Upper lobe of left lung (tissue), 6 donors: ENCODE measurements at regions not wholly inside any gene's neighbourhood (a gene's known extent, or its start where the extent isn't known, plus 50 kb on each side); places are given as distances from the start of the nearest gene placed in this dataset.

ENCODE experiments used
- ATAC-seq, 2 donors: fragments of 200-7000 bp; cut with Tn5 transposase; one replicate each; pipeline ENCODE4 v1.9.1; 2022; ENCODE audit warnings: mild to moderate bottlenecking in 2 of 2, moderate library complexity in 2 of 2; ENCODE audit not compliant: low FRiP score in 2 of 2
- DNase-seq, 2 donors: peaks; one replicate each; pipeline ENCODE4 v3.0.0-alpha.2; 2019 to 2020
- H3K27ac ChIP-seq, 4 donors: fragments of 200-600 bp; sonication (generic); one replicate each; pipeline ENCODE4 v1.5.1; 2016 to 2019
- H3K27me3 ChIP-seq, 4 donors: fragments of 200-600 bp; sonication (generic); one replicate each; pipeline ENCODE4 v1.5.1; 2017 to 2019
- H3K36me3 ChIP-seq, 4 donors: fragments of 200-600 bp; sonication (generic); one replicate each; pipeline ENCODE4 v1.5.1; 2016 to 2019
- H3K4me1 ChIP-seq, 4 donors: fragments of 200-600 bp; sonication (generic); one replicate each; pipeline ENCODE4 v1.5.1; 2018 to 2019
- H3K4me3 ChIP-seq, 4 donors: fragments of 200-600 bp; sonication (generic); one replicate each; pipeline ENCODE4 v1.5.1; 2017 to 2019; ENCODE audit warnings: mild to moderate bottlenecking in 2 of 4, moderate library complexity in 1 of 4
- H3K9me3 ChIP-seq, 4 donors: fragments of 200-600 bp; sonication (generic); one replicate each; pipeline ENCODE4 v1.5.1; 2018 to 2019
- EP300 ChIP-seq, 4 donors: sonication (generic); formaldehyde crosslinking; IDR thresholded peaks; one replicate each; pipeline ENCODE4 v1.5.1; 2017; ENCODE audit warnings: antibody characterized with exemption in 4 of 4, control low read depth in 2 of 4
- POLR2A ChIP-seq, 4 donors: fragments of 450-650 bp; IDR thresholded peaks; one replicate each; pipeline ENCODE4 v1.5.1; 2016 to 2017; ENCODE audit warnings: antibody characterized with exemption in 4 of 4, mild to moderate bottlenecking in 2 of 4
- POLR2AphosphoS5 ChIP-seq, 2 donors: sonication (generic); formaldehyde crosslinking; IDR thresholded peaks; one replicate each; pipeline ENCODE4 v1.5.1; 2017; ENCODE audit warnings: antibody characterized with exemption in 2 of 2
- WGBS, 2 donors: methylation state at CpG; one replicate each; pipeline ENCODE4 v1.1.5; 2017 to 2018; 5-methylcytosine and 5-hydroxymethylcytosine counted together
- TF ChIP-seq, protein P1 (sequence below), 6 experiments: fragments of 450-650 bp in 4 of 6; fragments of 200-600 bp in 2 of 6; sonication (generic) in 2 of 6; IDR thresholded peaks; one replicate each; pipeline ENCODE4 v1.5.1; 2016 to 2019; ENCODE audit warnings: antibody characterized with exemption in 6 of 6
- donor health status: DM: no; HTN: no; CAD: no; lungs with moderate emphysema.
- donor health status: DM: no; HTN: yes; CAD: no; lungs with severe emphysema.

DNA sequence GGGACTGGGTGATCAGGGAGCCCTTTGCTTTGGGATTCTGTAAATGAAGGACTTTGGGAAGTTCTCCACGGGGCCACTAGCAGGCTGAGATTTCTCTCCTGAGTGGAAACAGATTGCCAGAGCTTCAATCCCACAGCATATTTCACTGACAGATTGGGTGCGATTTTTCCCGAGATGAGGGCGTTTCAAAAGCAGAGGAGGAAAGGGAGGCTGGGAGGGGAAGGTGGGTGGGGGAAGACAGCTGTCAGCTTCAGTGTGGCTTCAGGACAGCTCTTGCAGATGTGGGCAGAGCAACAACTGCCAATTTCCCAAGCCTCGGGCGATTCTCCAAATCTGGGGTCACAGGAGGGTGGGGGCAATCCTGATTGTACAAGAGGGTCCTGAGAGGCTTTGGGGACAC, 258.5 kb upstream of the ADRA1B start:
- Histone ChIP-seq H3K4me1 (no peaks in the 10 kb centered on the region), H3K27me3 (no peaks in the 10 kb centered on the region), H3K27ac (no peak overlapping the region), H3K9me3 (no peaks in the 10 kb centered on the region), H3K4me3 (no peak overlapping the region), H3K36me3 (no peaks in the 10 kb centered on the region)
- ATAC-seq, result no peak
- WGBS, 2 donors, result 46 to 72% methylated on average over 6 of the region's 6 CpGs
- TF ChIP-seq, protein P1, sequence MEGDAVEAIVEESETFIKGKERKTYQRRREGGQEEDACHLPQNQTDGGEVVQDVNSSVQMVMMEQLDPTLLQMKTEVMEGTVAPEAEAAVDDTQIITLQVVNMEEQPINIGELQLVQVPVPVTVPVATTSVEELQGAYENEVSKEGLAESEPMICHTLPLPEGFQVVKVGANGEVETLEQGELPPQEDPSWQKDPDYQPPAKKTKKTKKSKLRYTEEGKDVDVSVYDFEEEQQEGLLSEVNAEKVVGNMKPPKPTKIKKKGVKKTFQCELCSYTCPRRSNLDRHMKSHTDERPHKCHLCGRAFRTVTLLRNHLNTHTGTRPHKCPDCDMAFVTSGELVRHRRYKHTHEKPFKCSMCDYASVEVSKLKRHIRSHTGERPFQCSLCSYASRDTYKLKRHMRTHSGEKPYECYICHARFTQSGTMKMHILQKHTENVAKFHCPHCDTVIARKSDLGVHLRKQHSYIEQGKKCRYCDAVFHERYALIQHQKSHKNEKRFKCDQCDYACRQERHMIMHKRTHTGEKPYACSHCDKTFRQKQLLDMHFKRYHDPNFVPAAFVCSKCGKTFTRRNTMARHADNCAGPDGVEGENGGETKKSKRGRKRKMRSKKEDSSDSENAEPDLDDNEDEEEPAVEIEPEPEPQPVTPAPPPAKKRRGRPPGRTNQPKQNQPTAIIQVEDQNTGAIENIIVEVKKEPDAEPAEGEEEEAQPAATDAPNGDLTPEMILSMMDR (IDR thresholded peaks at IDR 0.05), result no peak
- TF ChIP-seq EP300 (IDR thresholded peaks at IDR 0.05) (no peak), POLR2A (IDR thresholded peaks at IDR 0.05) (no peak), POLR2AphosphoS5 (IDR thresholded peaks at IDR 0.05) (no peak)
- DNase-seq, result no peak

GRCh38 chr5:159658266-159658925, 257.9 kb upstream of the ADRA1B start:
- Histone ChIP-seq H3K36me3 (no peaks in the 10 kb centered on the region), H3K9me3 (no peaks in the 10 kb centered on the region), H3K27me3 (no peaks in the 10 kb centered on the region), H3K4me1 (no peaks in the 10 kb centered on the region), H3K4me3 (no peak overlapping the region), H3K27ac (no peak overlapping the region)
- DNase-seq, result no peak
- ATAC-seq, result no peak
- TF ChIP-seq POLR2A (IDR thresholded peaks at IDR 0.05), result no peak
- TF ChIP-seq POLR2AphosphoS5 (IDR thresholded peaks at IDR 0.05), result no peak
- TF ChIP-seq, protein P1 (IDR thresholded peaks at IDR 0.05), result no peak
- TF ChIP-seq EP300 (IDR thresholded peaks at IDR 0.05), result no peak
- WGBS, 2 donors, result 86 to 89% methylated on average over 10 of the region's 10 CpGs

- no peak for ATAC-seq
- no peaks in the 10 kb centered on the region for H3K9me3 ChIP-seq
- no peaks in the 10 kb centered on the region for H3K27me3 ChIP-seq
- H3K36me3 ChIP-seq, result no peaks in the 10 kb centered on the region
- DNase-seq, result no peak
- H3K27ac ChIP-seq, result no peak overlapping the region
- 76 to 84% methylated on average over 2 of the region's 2 CpGs for WGBS, 2 donors
- no peaks in the 10 kb centered on the region for H3K4me1 ChIP-seq
- no peak overlapping the region for H3K4me3 ChIP-seq
- TF ChIP-seq POLR2A (IDR thresholded peaks at IDR 0.05) (no peak), EP300 (IDR thresholded peaks at IDR 0.05) (no peak)
- TF ChIP-seq, protein P1 (IDR thresholded peaks at IDR 0.05), result no peak
These were observed 255.9 kb upstream of the ADRA1B start for GRCh38 chr5:159660401-159660800.

GRCh38 chr5:159663986-159664385, 252.3 kb upstream of the ADRA1B start:
- ATAC-seq, result no peak
- Histone ChIP-seq H3K27me3 (no peaks in the 10 kb centered on the region), H3K36me3 (no peaks in the 10 kb centered on the region), H3K4me3 (no peak overlapping the region), H3K9me3 (no peaks in the 10 kb centered on the region), H3K27ac (no peak overlapping the region), H3K4me1 (no peaks in the 10 kb centered on the region)
- no peak for DNase-seq
- 73 to 94% methylated on average over 1 of the region's 1 CpG for WGBS, 2 donors
- TF ChIP-seq, protein P1 (IDR thresholded peaks at IDR 0.05), result no peak
- TF ChIP-seq POLR2AphosphoS5 (IDR thresholded peaks at IDR 0.05) (no peak), EP300 (IDR thresholded peaks at IDR 0.05) (no peak), POLR2A (IDR thresholded peaks at IDR 0.05) (no peak)

DNA sequence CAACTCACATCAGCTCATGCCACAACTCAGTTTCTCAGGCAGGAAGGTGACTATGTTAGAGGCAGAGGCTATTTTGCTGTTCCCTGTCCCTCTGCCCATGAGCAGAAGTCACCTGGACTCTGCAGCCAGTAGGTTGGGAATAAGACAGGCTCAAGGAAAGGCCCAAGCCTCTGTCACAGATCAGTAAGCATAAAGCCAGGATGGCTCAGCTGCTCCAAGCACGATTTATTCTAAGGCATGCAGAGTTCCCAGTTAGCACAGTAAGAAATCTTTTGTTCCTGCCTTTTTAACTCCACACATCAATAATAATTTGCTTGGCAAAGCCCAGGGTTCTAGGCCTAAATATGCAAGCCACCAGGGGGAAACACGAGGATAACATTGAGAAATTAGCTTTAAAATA, 249.0 kb upstream of the ADRA1B start:
- TF ChIP-seq EP300 (IDR thresholded peaks at IDR 0.05), result no peak
- TF ChIP-seq, protein P1 (IDR thresholded peaks at IDR 0.05), result no peak
- no peak for TF ChIP-seq POLR2AphosphoS5 (IDR thresholded peaks at IDR 0.05)
- TF ChIP-seq POLR2A (IDR thresholded peaks at IDR 0.05), result no peak
- Histone ChIP-seq H3K27me3 (no peaks in the 10 kb centered on the region), H3K36me3 (no peaks in the 10 kb centered on the region), H3K4me1 (no peaks in the 10 kb centered on the region), H3K27ac (no peak overlapping the region), H3K9me3 (no peaks in the 10 kb centered on the region), H3K4me3 (no peak overlapping the region)
- DNase-seq (no peak), ATAC-seq (no peak)
- 64 to 70% methylated on average over 2 of the region's 2 CpGs for WGBS, 2 donors
